ENCODE measurements at regions not wholly inside any gene's neighbourhood (a gene's known extent, or its start where the extent isn't known, plus 50 kb on each side); places are given as distances from the start of the nearest gene placed in this dataset.

DNA sequence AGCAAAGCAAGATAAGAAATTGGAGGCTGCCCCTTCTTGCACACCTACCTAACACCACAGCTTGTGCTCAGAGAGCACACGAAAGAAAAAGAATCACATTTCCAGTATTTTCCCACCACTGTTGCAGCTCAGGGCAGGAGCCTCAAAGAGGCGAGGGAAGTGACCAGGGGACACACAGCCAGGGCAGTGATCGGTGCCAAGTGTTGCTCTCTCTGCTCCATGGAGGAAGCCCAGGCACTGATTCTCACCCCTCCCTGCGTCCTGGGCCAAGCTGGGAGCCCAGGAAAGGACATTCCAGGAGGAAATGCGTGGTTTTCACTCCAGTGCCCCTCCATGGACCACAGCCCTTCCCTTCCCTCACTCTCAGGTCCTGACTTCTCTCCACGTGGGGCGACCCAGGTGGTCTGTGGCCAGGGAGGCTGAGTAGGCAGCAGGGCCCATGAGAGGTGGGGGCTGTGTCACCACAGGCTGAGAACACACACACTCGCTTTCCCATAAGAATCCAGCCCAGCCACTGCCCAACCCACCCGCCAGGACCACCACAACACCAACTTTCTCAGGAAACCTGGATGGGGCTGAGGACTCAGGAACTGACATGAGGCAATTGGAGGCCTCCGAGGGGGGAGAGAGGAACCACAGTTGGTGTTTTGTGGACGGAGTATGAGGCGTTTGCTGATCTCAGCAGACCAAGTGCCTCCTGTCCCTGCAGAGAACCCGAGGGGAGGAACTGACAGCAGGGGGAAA, 81.7 kb upstream of the MAFB start:
- DNase-seq: no peak

DNA sequence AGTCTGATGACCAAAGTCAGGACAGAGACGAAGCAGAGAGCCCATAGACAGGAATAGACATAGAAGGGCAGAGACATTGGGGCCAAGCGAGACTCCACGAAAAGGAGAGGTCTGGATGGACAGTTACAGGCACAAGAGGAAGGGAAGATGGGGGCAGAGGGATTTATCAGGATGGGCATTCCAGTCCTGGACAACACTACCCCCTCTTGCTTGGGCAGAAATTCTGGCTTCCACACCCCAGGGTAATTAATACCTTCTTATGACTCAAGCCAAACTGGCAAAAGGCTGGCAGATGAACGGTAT, 82.2 kb upstream of the MAFB start:
- no peak for DNase-seq

DNA sequence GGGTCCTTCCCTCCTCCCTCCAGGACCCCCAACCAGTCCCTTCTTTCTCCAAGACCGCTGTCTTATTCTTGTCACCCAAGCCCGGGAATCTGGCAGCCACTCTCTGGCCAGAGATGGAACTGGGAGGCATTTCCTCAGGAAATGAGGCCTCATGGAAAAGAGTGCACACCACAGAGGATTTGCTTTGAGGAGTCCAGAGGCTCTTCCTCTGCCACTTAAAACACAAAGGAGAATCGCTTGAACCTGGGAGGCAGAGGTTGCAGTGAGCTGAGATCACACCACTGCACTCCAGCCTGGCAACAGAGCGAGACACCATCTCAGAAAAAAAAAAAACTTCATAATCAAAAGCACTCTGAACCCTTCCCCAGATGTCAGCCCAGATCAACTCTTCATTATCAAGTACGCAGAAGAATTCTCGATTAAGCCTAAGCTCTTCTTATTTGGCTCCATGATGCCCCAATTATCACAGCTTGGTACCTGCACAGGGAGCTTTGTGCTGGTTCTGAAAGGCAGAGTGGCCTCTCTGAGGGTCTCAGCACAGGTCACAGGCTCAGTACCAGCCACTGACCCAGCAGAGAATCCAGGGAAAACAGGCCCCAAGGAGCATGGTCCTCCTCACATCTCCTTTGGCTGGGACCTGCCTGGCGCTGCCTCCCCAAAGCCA, 82.9 kb upstream of the MAFB start:
- no peak for DNase-seq

DNA sequence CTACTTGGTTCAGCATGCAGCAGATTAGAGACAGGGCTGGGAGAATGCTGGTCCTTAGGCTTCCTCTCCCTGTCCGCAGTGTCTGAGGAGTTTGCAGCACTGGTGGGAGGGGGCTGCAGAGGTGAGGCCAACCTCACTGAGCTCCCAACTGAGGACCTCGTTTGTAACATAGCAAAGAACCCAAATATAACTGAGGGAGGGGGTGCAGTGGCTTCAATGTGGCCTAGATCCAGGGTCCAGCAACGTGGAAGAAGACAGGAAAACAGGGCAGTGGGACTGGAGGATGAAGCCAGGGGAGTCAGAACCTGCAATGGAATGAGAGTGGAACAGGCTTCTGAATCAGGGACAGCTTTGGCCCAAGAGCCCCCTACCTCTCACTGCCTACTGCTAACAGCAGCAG, 84.3 kb upstream of the MAFB start:
- no peak for DNase-seq

DNA sequence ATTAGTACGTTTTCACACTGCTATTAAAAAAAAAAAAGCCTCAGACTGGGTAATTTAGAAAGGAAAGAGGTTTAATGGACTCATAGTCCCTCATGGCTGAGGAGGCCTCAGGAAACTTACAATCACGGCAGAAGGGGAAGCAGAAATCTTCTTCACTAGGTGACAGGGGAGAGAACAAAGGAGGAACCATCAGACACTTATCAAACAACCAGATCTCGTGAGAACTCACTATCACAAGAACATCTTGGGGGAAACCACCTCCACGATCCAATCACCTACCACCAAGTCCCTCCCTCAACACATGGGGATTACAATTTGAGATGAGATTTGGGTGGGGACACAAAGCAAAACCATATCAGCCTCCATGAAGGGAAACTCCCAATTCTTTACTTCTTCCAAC, 85.2 kb upstream of the MAFB start:
- DNase-seq: no peak

DNA sequence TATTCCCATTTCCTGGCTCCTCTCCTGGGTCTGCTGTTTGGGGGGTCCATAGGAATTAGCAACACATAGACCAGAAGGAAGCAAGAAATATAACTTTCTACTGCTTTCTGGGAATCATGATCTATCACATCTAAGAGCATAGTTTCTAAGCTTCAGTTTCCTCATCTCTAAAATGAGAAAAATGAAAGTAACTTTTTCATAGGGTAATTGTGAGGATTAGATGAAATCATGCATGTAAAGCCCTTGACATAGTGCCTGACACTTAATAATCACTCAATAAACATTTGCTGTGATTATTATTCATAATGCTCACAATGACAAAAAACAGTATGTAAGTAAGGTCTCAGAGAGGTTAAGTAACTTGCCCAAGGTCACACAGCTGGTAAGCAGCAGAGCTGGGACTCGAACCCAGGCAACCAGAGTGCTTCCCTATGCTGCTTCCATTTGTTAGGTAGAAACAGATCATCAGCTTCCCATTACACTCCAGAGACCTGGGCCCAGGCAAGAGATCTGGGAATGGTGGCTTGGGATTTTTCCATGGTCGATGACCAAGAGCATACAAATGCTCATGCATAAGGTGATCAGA, 86.6 kb upstream of the MAFB start:
- no peak for DNase-seq

DNA sequence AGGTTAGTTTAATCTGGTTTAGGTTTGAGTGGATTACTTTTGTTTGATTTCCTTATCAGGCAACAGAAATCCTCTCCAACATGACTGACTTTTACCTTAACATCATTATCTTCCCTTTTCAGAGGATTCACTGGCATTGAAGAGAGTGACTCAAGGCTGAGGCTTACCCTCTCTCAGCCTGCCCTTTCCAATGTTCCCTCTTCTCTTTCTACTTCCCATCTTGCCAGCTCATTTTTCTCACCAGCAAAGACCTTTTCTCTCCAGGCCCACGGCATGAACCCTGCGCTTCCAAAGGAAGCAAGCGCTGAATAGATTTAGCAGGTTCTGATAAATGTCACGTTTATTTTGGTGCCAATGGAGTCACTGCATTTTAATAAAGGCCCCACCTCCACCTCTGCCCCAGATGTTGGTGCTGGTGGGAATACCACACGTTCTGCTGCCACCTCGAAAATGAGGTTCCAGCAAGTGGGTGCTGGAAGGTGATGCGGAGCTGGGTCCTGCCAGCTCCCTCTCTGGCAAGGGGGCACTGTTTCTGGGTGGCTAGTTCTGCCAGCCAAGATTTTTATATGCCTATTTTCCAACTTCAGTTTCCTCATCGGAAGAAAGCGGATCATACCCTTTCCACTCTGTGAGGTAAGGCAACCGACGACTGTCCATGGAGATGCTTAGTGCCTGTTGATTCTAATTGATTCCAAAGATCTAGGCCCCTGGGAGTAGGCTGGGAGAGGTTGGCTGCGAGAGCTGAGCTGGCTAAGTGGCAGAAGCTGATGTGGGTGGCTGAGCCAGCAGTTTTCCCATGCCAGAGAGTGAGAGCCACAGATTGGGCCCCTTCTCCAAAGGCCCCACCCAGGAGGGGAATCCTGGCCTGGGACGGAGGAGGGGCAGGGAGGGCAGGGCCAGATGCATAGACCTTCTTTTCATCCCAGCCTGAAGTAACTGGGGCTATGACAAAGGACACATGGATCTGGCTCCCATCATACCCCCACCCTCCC, 87.7 kb upstream of the MAFB start:
- DNase-seq: no peak

DNA sequence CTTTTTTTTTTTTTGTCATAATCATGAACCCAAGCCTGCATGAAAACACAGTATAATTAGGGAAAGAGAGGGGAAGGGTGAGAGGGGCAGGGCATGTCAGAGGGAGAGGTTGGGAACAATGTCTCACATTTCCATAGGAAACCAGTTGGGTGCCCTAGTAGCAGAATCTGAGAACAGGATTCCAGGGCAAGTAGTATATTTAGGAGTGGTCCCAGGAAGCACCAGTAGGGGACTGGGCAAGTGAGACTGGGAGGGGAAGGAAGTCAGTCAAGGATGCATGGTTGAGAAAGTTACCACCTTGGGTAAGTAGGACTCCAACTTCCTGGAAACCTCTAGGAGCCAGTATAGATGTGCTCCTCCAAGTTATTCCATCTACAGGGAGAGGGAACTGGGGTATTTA, 88.6 kb upstream of the MAFB start:
- no peak for DNase-seq

DNA sequence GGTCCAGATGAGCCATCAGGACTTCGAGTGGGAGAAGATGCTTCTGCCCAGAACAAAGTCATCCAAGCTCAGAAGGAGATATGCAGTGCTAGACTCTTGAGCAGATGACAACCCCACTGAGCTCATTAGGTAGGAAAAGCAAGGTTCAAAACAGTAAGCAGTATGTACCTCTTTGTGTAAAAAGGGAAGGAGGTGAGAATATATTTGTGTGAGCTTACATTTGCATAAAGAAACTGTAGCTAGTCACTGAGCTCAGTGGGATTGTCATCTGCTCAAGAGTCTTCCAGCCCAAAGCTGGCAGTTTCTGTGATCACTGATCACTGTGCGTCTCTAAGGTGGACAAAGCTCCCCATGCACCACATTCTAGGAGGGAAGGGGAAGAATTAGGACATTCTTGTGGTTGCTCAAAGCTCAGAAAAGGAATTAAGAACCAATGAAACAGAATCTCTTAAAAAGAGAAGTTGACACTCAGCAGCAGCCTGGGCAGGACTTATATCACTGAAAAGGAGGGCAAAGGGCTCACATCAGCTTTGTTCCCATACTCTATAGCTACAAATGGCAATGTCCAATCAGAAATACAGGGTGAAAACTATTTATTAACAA, 90.0 kb upstream of the MAFB start:
- no peak for DNase-seq

DNA sequence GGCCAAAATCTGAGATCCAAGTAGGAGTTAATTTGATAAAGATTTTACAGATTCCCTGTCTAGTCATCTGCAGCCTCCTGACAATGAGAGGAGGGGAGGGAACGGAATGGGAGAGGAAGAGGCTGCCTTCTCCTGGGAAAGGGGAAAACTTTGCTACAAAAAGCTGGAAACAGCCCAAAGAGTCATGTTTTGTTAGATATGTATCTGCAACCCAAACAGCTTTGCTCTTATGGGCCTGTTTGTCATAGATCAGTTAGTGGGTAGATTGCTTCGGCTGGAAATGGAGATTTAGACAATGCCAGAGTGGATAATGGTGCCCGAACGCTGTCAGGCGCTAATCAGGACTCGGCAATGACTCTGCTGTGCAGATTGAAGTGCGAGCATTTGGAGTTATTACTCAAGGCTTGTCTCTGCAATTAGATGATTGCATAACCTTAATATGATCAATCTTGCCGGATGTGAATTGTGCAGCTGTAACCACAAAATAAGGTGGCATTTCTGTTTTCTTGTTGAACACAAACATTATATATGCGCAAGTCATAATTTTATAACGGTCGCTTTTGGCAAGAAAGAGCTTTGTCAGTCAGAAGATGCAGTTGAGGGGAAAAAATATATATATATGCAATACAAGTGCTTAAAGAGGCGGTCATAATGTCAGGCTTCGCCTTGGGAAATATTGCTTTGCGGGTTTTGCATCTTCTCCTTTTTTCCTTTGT, 92.4 kb upstream of the MAFB start:
- DNase-seq: no peak

DNA sequence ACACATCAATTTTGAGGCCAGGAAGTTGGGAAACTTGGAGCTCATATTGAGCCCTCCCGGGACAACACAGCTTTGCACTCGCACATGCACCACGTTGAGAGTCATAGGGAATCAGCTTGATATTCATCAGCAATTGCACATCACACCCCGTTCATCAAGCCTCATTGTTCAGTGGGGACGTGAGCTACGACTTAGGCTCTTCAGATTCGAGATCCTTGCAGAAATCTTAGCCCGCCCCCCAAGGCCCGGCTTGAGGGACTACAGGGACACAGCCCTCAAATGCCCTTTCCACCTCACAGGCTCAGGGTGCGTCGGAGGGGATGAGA, 93.0 kb upstream of the MAFB start:
- no peak for DNase-seq

DNA sequence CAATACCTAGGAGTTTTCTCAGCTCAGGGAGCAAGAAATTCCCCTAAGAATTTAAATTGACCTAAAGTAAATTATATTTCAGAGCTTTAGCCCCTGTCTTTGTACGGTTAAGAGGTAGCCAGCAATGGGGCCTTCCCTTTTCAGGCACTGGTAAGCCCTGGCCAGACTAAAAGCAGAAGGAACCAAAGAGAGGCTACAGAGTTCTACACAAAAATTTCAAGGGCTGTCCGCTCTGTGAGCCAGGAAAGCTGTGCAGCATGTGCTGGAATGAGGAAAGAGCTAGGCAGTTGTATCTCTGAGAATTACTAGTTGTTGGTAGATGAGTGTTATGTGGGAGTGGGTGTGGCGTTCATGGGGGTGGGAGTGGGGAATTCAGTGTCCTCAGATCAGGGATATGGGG, 96.3 kb upstream of the MAFB start:
- no peak for DNase-seq

DNA sequence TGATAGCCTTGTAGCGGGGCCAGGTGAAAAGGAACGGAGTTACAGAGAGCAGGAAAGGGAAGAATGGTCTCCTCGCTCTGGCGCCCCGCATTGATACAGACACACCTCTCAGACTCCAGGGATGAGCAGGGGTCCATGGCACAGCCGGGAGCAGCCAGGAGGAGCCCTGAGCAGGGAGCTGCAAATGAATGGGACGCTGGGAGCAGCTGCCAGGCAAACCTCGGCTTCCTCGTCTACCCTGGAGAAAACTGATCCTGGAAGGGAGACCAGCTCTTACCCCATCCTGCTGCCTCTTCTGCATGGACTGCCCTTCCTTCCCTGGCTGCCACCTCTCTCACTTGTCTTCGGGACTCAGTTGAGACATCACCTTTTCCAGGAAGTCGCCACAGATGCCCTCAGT, 97.3 kb upstream of the MAFB start:
- DNase-seq: no peak

DNA sequence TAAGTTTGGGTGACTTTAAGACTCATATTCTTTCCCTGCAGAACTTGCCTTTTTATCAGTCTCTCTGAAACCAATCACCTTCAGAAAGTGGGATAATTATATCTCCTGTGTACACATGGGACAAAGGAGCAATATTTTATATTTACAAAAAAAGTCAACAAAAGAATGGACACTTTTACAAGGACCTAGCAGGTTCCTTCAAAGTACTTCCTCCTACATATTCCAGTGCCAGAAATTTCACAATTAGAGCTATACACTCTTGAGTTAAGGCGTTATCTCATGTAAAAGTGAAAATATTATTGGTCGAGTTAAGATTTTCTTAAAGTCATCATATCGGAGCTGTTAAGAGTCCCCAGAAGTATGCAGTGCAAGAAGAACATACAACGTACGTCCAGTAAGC, 98.9 kb upstream of the MAFB start:
- no peak for DNase-seq

DNA sequence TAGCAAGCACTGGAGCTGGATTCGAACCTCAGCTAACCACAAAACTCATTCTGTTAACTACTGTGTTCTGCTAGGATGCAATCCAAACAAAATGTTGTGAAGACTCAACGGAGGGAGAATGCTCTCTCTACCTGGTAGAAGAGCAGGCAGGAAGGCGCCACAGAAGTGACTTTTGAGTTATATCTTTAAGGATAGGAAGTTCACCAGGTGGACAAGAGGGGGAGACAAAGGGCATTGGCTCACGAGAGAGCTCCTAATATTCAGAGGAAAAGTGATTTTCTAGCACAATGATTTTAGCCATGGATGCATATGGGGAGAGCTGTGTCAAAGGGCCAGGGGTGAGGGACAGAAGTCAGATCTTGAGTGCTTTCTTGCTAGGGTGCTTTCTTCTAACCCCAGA, 108.4 kb upstream of the MAFB start:
- DNase-seq: no peak

DNA sequence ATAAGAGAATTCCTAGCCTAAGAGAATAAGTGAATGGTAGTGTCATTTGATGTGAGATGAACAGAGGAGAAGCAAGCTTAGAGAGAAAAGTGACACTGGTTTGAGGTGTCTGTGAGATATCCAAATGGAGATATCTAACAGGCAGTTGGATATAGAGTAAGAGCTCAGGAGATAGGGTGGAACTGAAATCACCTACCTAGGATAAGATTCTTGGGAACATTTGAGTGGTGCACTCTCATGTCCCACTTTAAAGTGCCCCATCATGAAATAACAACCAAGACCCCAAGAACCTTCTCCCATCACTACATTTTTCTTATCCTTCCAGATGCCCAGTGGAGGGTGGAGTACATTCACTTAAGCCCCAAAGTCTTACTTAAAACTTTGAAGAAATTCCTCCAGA, 109.0 kb upstream of the MAFB start:
- no peak for DNase-seq

DNA sequence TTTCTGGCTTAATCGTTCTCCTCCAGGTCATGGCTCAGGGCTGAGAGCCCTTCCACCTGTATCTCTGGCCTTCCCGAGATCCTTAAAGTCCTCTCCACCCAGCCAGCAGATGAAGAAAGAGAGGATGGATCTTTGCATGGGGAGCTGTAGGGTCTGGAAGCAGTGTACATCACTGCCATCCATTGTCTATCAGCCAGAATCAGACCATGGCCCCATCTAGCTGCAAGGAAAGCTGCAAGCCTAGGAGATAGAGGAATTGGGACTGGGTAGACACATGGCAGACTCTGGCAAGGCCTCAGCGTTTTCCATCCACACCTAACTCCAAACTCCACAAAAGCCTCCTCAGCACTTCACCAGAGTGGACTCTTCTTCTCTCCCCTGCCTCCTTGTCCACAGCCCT, 113.8 kb upstream of the MAFB start:
- no peak for DNase-seq

DNA sequence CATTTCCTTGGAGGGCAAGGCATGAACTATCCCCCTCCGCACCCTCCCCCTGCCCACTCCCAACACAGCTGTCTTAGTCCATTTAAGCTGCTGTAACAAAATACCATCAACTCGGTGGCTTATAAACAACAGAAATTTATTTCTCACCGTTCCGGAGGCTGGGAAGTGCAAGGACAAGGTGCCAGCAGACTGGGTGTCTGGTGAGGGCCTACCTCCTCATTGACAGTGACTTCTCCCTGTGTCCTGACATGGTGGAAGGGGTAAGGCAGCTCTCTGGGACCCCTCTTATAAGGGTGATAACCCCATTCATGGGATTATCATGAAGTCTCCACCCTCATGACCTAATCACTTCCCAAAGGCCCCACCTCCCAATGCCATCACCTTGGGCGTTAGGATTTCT, 114.3 kb upstream of the MAFB start:
- DNase-seq: no peak

DNA sequence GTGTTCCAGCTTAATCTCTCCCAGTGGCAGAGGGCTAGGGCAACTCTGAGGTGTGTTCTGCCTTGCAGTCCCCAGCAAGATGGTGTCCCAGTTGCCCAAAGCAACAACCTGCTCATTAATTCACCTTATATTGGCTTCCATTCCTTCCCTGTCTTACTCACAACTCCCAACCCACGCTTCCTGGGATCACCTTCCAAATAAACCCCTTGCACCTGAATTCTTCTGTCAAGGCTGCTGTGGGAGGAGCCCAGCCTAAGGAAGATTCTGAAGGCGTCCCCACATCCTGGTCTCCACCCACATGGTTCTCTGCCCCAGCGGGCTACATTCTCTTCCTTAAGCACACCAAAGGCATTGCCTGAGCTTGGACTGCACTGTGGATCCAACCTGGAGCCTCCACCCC, 116.6 kb upstream of the MAFB start:
- no peak for DNase-seq

DNA sequence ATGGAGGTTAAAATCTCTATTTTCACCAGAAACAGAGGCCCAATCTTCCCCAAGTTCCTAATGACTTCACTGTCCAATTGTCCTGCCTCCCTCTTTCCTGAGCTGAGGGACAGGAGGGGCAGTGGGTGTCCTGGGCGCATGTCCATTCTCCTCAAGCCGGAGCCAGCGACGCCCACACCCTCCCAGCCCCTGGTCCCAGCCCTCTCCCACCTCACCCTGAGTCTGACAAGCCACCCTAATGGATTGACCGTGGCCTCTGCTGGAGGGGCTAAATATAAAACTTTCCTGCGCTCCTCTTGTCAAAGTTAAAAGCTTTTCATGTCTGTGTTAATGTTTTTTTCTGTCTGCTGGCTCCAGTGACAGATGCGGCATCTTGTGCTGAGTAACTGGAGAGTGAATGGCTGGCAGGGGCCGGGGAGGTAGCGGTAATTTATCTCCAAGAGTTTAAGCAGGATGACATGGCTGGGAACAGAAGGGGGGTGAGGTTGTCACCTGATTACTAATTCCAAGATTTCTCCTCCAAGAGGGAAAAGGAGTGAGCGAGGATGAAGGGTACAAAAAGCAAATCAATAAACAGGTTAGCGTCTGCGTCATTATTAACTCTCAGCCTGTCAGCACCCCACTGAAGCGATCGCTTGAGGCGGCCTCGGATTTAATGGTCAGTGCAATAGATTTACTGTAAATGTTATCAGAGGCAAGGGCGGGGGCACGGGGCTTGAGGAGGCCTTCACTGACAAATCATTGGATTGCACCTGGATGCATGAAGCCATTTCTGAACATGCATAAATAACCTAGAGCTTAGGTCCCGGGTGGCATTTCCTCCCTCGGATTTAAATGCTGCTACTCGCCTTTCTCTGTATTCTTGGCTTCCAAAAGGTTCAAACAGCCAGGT, 118.1 kb upstream of the MAFB start:
- no peak for DNase-seq

DNA sequence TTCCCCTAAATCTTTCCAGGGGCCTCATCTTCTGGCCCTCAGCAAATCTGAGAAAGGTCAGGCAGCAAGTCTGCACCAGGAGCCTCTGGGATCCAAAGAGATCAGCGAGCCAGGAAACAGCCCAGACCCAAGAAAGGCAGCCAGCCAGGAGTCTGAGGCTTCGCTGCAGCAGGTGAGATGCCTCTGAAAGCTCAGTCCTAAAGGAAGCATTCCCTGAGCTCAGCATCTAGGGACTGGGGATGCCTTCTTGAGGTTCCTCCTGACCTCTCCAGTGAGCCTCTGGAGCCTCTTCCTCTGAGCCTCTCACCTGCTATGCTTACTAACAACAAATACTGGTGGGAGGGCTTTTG, 118.8 kb upstream of the MAFB start:
- DNase-seq: no peak

DNA sequence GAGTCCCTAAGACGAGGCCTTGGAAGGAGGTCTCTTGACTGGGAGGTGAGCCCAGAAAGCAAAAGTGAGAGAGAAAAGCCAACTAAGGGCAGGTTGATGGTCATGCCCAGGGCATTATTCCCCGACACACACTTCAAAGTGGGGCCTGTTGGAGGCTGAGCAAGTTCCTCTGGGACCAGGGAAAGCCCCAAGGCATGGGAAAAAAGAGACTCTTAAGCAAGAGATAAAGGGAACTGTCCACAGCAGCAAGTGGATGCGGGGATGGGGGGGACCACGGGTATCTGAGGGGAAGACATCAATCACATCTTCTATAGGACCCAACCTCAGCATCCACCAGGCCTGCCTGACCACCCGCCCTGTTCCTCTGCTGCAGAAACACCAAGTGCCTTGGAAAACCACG, 119.9 kb upstream of the MAFB start:
- no peak for DNase-seq

All from activated T-cell treated with anti-CD3 and anti-CD28 coated beads for 4 hours (primary cell).